Neural progenitor cell (in vitro differentiated cells): ENCODE measurements at regions not wholly inside any gene's neighbourhood (a gene's known extent, or its start where the extent isn't known, plus 50 kb on each side); places are given as distances from the start of the nearest gene placed in this dataset.

ENCODE experiments used
- DNase-seq: peaks from one replicate; pipeline ENCODE4 v3.0.0-alpha.2; 2016; ENCODE audit warnings: low spot score
- H2AFZ ChIP-seq: fragments of 200-600 bp; sonication (generic); replicated peaks from 2 replicates; pipeline ENCODE4 v1.6.1; 2016; ENCODE audit warnings: antibody characterized with exemption
- H3F3A ChIP-seq: fragments of 200-600 bp; sonication (generic); 2 replicates; pipeline ENCODE4 v1.6.1; 2016; ENCODE audit warnings: antibody characterized with exemption, low read depth
- H3K27ac ChIP-seq: fragments of 200-600 bp; sonication (generic); 2 replicates; pipeline ENCODE4 v1.5.1; 2016; ENCODE audit warnings: mild to moderate bottlenecking
- H3K27me3 ChIP-seq: fragments of 200-600 bp; sonication (generic); 2 replicates; pipeline ENCODE4 v1.6.1; 2016; ENCODE audit warnings: mild to moderate bottlenecking, moderate library complexity
- H3K36me3 ChIP-seq: fragments of 200-600 bp; sonication (generic); 2 replicates; pipeline ENCODE4 v1.5.1; 2016
- H3K4me1 ChIP-seq: fragments of 200-600 bp; sonication (generic); 2 replicates; pipeline ENCODE4 v1.6.1; 2016; ENCODE audit warnings: mixed run types
- H3K4me2 ChIP-seq: fragments of 200-600 bp; sonication (generic); 2 replicates; pipeline ENCODE4 v1.6.1; 2016
- H3K4me3 ChIP-seq: fragments of 200-600 bp; sonication (generic); 2 replicates; pipeline ENCODE4 v1.5.1; 2016
- H3K79me2 ChIP-seq: fragments of 200-600 bp; sonication (generic); 2 replicates; pipeline ENCODE4 v1.6.1; 2016; ENCODE audit warnings: low read depth
- H3K9ac ChIP-seq: fragments of 200-600 bp; sonication (generic); 2 replicates; pipeline ENCODE4 v1.6.1; 2016
- H3K9me3 ChIP-seq: fragments of 200-600 bp; sonication (generic); 2 replicates; pipeline ENCODE4 v1.5.1; 2016; ENCODE audit warnings: low read depth
- H4K20me1 ChIP-seq: fragments of 200-600 bp; sonication (generic); 2 replicates; pipeline ENCODE4 v1.6.1; 2016; ENCODE audit warnings: low read depth
- H3K27ac Mint-ChIP-seq: 3 replicates; pipeline ENCODE4 v1.8.0; 2021; ENCODE audit warnings: mixed read lengths
- H3K27me3 Mint-ChIP-seq: 2 replicates; pipeline ENCODE4 v1.8.0; 2022; ENCODE audit warnings: low read depth, mild to moderate bottlenecking, inconsistent platforms, moderate library complexity, mixed read lengths; ENCODE audit not compliant: insufficient read depth
- H3K36me3 Mint-ChIP-seq: 3 replicates; pipeline ENCODE4 v1.8.0; 2021; ENCODE audit warnings: mixed read lengths
- H3K4me1 Mint-ChIP-seq: 3 replicates; pipeline ENCODE4 v1.8.0; 2021; ENCODE audit warnings: mixed read lengths
- H3K4me3 Mint-ChIP-seq: 3 replicates; pipeline ENCODE4 v1.8.0; 2021; ENCODE audit warnings: mild to moderate bottlenecking, moderate library complexity, mixed read lengths
- H3K9me3 Mint-ChIP-seq: 3 replicates; pipeline ENCODE4 v1.8.0; 2020; ENCODE audit warnings: mixed read lengths
- EZH2 ChIP-seq: fragments of 200-600 bp; sonication (generic); IDR thresholded peaks from 2 replicates; pipeline ENCODE4 v1.6.1; 2017; ENCODE audit warnings: antibody characterized with exemption, mild to moderate bottlenecking, moderate library complexity
- EZH2phosphoT487 ChIP-seq: fragments of 200-600 bp; sonication (generic); IDR thresholded peaks from 2 replicates; pipeline ENCODE4 v1.6.1; 2017; ENCODE audit warnings: antibody characterized with exemption
- TF ChIP-seq, protein P1 (sequence below): fragments of 200-600 bp; sonication (generic); IDR thresholded peaks from 2 replicates; pipeline ENCODE4 v1.5.1; 2017; ENCODE audit warnings: antibody characterized with exemption, mild to moderate bottlenecking

DNA sequence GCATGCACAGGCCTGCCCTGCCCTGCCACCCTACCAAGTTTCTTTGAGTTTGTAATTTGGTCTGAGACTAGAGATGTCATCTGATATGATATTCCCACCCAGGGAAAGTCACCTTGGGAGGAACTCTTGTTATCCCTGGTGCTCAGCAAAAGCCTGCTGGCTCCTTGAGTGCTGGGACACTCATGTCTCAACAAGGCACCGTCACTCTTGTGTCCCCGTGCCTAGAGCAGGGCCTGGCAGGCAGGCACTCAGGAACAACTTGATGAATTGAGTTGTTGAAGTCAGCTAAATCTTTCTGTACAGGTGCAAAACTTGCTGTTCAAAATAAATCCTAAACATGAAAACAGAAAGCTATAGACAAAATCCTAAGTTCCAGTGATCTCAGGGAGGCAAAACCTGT is 345.4 kb downstream of the KCNRG start:
- TF ChIP-seq EZH2phosphoT487: no peak
- TF ChIP-seq EZH2: no peak
- TF ChIP-seq, protein P1, sequence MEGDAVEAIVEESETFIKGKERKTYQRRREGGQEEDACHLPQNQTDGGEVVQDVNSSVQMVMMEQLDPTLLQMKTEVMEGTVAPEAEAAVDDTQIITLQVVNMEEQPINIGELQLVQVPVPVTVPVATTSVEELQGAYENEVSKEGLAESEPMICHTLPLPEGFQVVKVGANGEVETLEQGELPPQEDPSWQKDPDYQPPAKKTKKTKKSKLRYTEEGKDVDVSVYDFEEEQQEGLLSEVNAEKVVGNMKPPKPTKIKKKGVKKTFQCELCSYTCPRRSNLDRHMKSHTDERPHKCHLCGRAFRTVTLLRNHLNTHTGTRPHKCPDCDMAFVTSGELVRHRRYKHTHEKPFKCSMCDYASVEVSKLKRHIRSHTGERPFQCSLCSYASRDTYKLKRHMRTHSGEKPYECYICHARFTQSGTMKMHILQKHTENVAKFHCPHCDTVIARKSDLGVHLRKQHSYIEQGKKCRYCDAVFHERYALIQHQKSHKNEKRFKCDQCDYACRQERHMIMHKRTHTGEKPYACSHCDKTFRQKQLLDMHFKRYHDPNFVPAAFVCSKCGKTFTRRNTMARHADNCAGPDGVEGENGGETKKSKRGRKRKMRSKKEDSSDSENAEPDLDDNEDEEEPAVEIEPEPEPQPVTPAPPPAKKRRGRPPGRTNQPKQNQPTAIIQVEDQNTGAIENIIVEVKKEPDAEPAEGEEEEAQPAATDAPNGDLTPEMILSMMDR: no peak
- no peaks in the 10 kb centered on the region for H3K9me3 ChIP-seq
- no peak overlapping the region for H3K4me2 ChIP-seq
- Mint-ChIP-seq H3K4me3 (no peak overlapping the region), H3K27ac (no peak overlapping the region), H3K27me3 (peaks cover 3% of the 10 kb centered on the region), H3K36me3 (no peaks in the 10 kb centered on the region), H3K4me1 (peaks cover 12% of the 10 kb centered on the region), H3K9me3 (no peaks in the 10 kb centered on the region)
- H3K9ac ChIP-seq: no peak overlapping the region
- H3K4me1 ChIP-seq: no peaks in the 10 kb centered on the region
- H3K36me3 ChIP-seq: no peaks in the 10 kb centered on the region
- no peaks in the 10 kb centered on the region for H3F3A ChIP-seq
- no peak overlapping the region for H2AFZ ChIP-seq
- H3K27ac ChIP-seq: no peak overlapping the region
- H3K27me3 ChIP-seq: no peaks in the 10 kb centered on the region
- no peak overlapping the region for H3K4me3 ChIP-seq
- no peaks in the 10 kb centered on the region for H3K79me2 ChIP-seq
- no peak for DNase-seq
- H4K20me1 ChIP-seq: no peaks in the 10 kb centered on the region

DNA sequence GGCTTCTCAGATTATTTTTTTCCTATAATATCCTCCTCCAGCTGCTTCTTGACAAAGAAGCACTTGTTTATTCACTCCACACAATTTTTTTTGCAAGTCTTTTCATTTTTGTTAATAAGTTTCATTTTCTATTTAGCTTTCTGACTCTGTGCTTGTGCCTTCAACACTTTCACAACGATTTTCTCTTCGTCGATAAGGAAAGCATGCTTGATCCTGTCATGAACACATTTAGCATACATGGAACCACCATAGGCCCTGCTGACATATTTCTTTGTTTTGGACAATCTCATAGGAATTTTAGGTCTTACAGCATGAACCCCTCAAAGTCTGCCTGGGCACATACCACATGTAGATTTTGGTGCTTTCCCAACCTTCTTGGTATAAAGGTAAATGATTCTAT is 346.0 kb downstream of the KCNRG start:
- Histone ChIP-seq H3K36me3 (no peaks in the 10 kb centered on the region), H3K4me2 (no peak overlapping the region), H2AFZ (no peak overlapping the region), H3K9me3 (no peaks in the 10 kb centered on the region), H3K27me3 (no peaks in the 10 kb centered on the region), H3K4me1 (no peaks in the 10 kb centered on the region), H3K27ac (no peak overlapping the region), H3F3A (no peaks in the 10 kb centered on the region), H4K20me1 (no peaks in the 10 kb centered on the region), H3K9ac (no peak overlapping the region), H3K79me2 (no peaks in the 10 kb centered on the region), H3K4me3 (no peak overlapping the region)
- Mint-ChIP-seq H3K4me3 (no peak overlapping the region), H3K9me3 (no peaks in the 10 kb centered on the region), H3K27ac (no peak overlapping the region), H3K27me3 (peaks cover 3% of the 10 kb centered on the region), H3K36me3 (no peaks in the 10 kb centered on the region), H3K4me1 (peaks cover 12% of the 10 kb centered on the region)
- DNase-seq: no peak
- no peak for TF ChIP-seq EZH2
- TF ChIP-seq, protein P1: no peak
- TF ChIP-seq EZH2phosphoT487: no peak

DNA sequence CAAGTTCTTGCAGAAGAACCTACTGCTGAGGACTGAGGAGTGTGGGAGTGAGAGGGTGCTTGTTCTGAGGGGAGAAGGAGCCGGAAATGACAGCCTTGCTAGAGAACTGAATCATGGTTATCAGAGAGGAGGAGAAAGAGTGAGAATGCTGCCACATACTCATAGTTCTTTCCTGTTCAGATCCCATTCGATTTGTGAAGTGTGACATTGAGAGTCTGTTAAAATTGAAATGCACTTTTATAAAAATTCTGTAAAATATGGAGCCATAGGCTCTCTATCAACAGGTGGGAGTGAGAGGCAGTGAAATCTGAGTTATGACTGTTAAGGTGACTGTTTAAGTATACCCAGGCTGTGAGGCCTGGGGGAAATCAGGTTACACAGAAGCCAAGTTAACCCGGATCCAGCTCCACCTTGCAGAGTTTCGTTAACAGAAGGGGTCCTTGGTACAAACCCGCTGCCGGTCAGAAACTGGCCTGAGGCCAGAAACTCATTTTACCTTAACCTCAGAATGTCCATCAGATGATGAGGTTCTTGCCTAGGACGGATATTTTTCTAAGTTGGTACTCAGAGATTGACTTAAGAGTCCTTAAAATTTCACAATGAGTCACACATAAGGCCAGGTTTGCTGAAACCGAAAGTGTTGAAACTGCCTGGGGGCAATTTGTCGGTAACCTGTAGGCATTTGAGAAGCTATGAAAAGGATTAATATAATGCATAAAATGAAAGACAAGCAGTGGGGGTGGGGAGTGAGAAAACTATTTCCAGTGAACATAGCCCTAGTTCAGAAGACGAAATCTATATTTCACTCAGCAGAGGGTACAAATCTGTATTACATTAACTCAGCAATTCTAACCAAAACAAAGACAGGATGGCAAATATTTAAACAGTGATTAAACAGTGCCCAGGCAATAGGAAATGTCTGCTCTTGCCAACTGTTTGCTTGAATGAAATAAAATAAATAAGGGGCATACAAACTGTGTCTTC is 350.5 kb downstream of the KCNRG start:
- H3K9me3 Mint-ChIP-seq: no peaks in the 10 kb centered on the region
- Histone ChIP-seq H3K79me2 (no peaks in the 10 kb centered on the region), H3K4me2 (no peak overlapping the region), H3K9me3 (no peaks in the 10 kb centered on the region), H3K36me3 (no peaks in the 10 kb centered on the region), H3K9ac (no peak overlapping the region), H3K27me3 (no peaks in the 10 kb centered on the region), H4K20me1 (no peaks in the 10 kb centered on the region), H3K4me1 (no peaks in the 10 kb centered on the region), H3F3A (no peaks in the 10 kb centered on the region), H3K4me3 (no peak overlapping the region), H2AFZ (no peak overlapping the region), H3K27ac (no peak overlapping the region)
- no peaks in the 10 kb centered on the region for H3K4me1 Mint-ChIP-seq
- TF ChIP-seq EZH2: no peak
- TF ChIP-seq, protein P1: no peak
- no peak for DNase-seq
- H3K27ac Mint-ChIP-seq: no peak overlapping the region
- H3K27me3 Mint-ChIP-seq: no peaks in the 10 kb centered on the region
- H3K36me3 Mint-ChIP-seq: no peaks in the 10 kb centered on the region
- no peak overlapping the region for H3K4me3 Mint-ChIP-seq
